K562 (cell line): ENCODE measurements at regions not wholly inside any gene's neighbourhood (a gene's known extent, or its start where the extent isn't known, plus 50 kb on each side); places are given as distances from the start of the nearest gene placed in this dataset.

ENCODE experiments used
- CTCF ChIP-seq, 3 experiments: IDR thresholded peaks in 2 of 3; conservative IDR thresholded peaks in 1 of 3; 2 replicates each; pipeline ENCODE4 v1.5.1; 2011 to 2012; ENCODE audit warnings: low read length in 3 of 3, mild to moderate bottlenecking in 3 of 3, control low read depth in 2 of 3, improper control_type of control experiment in 1 of 3, inconsistent platforms in 1 of 3, low read depth in 1 of 3, mixed read lengths in 1 of 3, moderate library complexity in 1 of 3; ENCODE audit not compliant: insufficient read depth in 2 of 3
- DPF2 ChIP-seq: fragments of 450-650 bp; IDR thresholded peaks from 2 replicates; pipeline ENCODE4 v1.6.1; 2016
- FOXO4 ChIP-seq: fragments of 450-650 bp; formaldehyde crosslinking; IDR thresholded peaks from 2 replicates; pipeline ENCODE4 v1.4.0; 2020; ENCODE audit warnings: mild to moderate bottlenecking, moderate library complexity
- GABPB1 ChIP-seq: sonication (generic); formaldehyde crosslinking; IDR thresholded peaks from 2 replicates; pipeline ENCODE4 v1.8.0; 2022; ENCODE audit warnings: mild to moderate bottlenecking, missing genetic modification reagents
- MAX ChIP-seq: sonication (generic); formaldehyde crosslinking; IDR thresholded peaks from 2 replicates; pipeline ENCODE4 v1.9.0; 2022; ENCODE audit warnings: mild to moderate bottlenecking, missing genetic modification reagents
- REST ChIP-seq, 2 experiments: fragments of 450-650 bp; formaldehyde crosslinking in 1 of 2; IDR thresholded peaks; 2 replicates each; pipeline versions ENCODE4 v1.4.0 to v1.6.1; 2014 to 2020; ENCODE audit warnings: mild to moderate bottlenecking in 2 of 2, borderline replicate concordance in 1 of 2, low read depth in 1 of 2
- RUNX1 ChIP-seq: sonication (generic); IDR thresholded peaks from 2 replicates; pipeline ENCODE4 v1.6.1; 2016; ENCODE audit warnings: antibody characterized with exemption, low read depth

- TF ChIP-seq MAX (CRISPR knock-in tag) = no peak
- TF ChIP-seq GABPB1 (CRISPR knock-in tag) = no peak
- no peak for TF ChIP-seq DPF2
- no peak for TF ChIP-seq REST (IDR thresholded peaks at IDR 0.05; ENCODE audit: borderline replicate concordance)
- no peak for TF ChIP-seq REST (CRISPR knock-in tag; IDR thresholded peaks at IDR 0.05; ENCODE audit: low read depth)
- TF ChIP-seq FOXO4 = no peak
- TF ChIP-seq CTCF (IDR thresholded peaks at IDR 0.05 in 2 of 3, conservative IDR thresholded peaks at IDR 0.05 in 1 of 3; ENCODE audit: insufficient read depth in 2 of 3, low read depth in 1 of 3, low read length in 3 of 3) = no peak
- TF ChIP-seq RUNX1 = no peak
Observed at GRCh38 chr4:138401334-138401733, 159.2 kb upstream of the SLC7A11 start.
